ENCODE measurements at regions not wholly inside any gene's neighbourhood (a gene's known extent, or its start where the extent isn't known, plus 50 kb on each side); places are given as distances from the start of the nearest gene placed in this dataset.

DNA sequence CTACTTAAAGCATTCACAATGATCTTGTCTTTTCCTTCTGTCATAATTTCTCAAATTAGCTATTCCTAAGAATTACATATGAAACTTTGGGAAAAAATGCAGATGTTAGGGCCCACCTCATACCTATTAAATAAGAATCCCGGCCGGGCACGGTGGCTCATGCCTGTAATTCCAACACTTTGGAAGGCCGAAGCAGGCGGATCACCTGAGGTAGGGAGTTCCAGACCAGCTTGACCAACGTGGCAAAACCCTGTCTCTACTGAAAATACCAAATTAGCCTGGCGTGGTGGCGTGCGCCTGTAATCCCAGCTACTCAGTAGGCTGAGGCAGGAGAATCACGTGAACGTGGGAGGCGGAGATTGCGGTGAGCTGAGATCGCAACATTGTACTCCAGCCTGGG lies 158.4 kb upstream of the TLL1 start:
- no TSS peak for BruUV-seq (replicated peaks)
- CTCF ChIA-PET, result no interaction called here

DNA sequence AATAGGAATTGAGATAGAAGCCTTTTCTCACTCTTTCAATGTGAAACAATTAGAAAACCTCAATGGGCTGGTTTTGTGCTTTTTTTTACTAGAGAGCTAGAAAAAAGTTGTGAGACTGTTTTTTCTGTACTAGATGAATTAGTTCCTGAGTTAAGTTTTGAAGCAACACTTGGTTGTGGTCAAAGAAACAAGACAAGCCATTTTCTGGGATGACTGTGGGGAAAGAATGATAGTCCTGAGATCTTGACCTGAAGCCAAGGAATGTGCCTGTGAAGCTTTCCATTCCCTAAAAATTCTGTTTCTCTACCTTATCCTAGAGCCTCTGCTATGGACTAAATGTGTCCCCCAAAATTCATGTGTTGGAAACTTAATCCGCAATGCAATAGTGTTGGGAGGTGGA lies 157.8 kb upstream of the TLL1 start:
- Histone ChIP-seq H3K4me2 (ENCODE audit: low read length) (no peak overlapping the region), H3K36me3 (ENCODE audit: control insufficient read depth in 1 of 2, insufficient read depth in 2 of 2, low read length in 2 of 2) (no peaks in the 10 kb centered on the region), H3K79me2 (ENCODE audit: insufficient read depth, low read length) (no peaks in the 10 kb centered on the region), H3K4me3 (replicated peaks in 1 of 2; ENCODE audit: low read depth in 1 of 2, low read length in 2 of 2) (no peak overlapping the region), H3K4me1 (ENCODE audit: control insufficient read depth in 1 of 2, insufficient read depth in 2 of 2, low read length in 2 of 2) (peaks cover under 1 to 3% of the 10 kb centered on the region in 2 experiments; a peak in 2 of 4 replicates), H3K9me3 (ENCODE audit: control insufficient read depth in 1 of 2, insufficient read depth in 1 of 2, low read depth in 1 of 2, low read length in 2 of 2) (no peaks in the 10 kb centered on the region), H4K20me1 (ENCODE audit: insufficient read depth) (no peaks in the 10 kb centered on the region), H3K9ac (ENCODE audit: low read length) (no peak overlapping the region), H3K9me2 (ENCODE audit: insufficient read depth) (0 out of 2 replicates have a peak, but pooled peaks cover 8% of the 10 kb centered on the region), H3K27me3 (ENCODE audit: insufficient read depth, low read length) (no peaks in the 10 kb centered on the region), H2AFZ (ENCODE audit: low read depth, low read length, poor library complexity, severe bottlenecking) (no peak overlapping the region), H3K27ac (ENCODE audit: low read depth, low read length) (no peak overlapping the region)
- intact Hi-C loops (cut with micrococcal nuclease), result no loop called here
- ATAC-seq, result no peak
- no peak for DNase-seq (ENCODE audit: low read depth, low spot score)
- ChIA-PET POLR2A (no interaction called here), RAD21 (ENCODE audit: low non-redundant PET in 1 of 2, low total read pairs in 2 of 2, uncharacterized antibody in 2 of 2, unreplicated experiment in 2 of 2) (no interaction called here), CTCF (no interaction called here)
- no TSS peak for BruUV-seq (replicated peaks)
- no peak for TF ChIP-seq SRF (IDR thresholded peaks at IDR 0.05; ENCODE audit: low read depth)
- no peak for TF ChIP-seq ELF1 (IDR thresholded peaks at IDR 0.05; ENCODE audit: borderline replicate concordance, low read depth)
- no peak for TF ChIP-seq TCF7L2 (IDR thresholded peaks at IDR 0.05; ENCODE audit: borderline replicate concordance, extremely low read depth, insufficient read depth, insufficient read length)
- no peak for TF ChIP-seq ZFX (IDR thresholded peaks at IDR 0.05)

More for the DNA sequence above, 158.4 kb upstream of the TLL1 start:
- Histone ChIP-seq H3K9me2 (ENCODE audit: insufficient read depth) (0 out of 2 replicates have a peak, but pooled peaks cover 8% of the 10 kb centered on the region), H3K4me1 (ENCODE audit: control insufficient read depth in 1 of 2, insufficient read depth in 2 of 2, low read length in 2 of 2) (peaks cover 4 to 8% of the 10 kb centered on the region in 2 experiments; a peak in 2 of 4 replicates), H3K27ac (ENCODE audit: low read depth, low read length) (no peak overlapping the region), H3K9me3 (ENCODE audit: control insufficient read depth in 1 of 2, insufficient read depth in 1 of 2, low read depth in 1 of 2, low read length in 2 of 2) (no peaks in the 10 kb centered on the region), H3K4me3 (replicated peaks in 1 of 2; ENCODE audit: low read depth in 1 of 2, low read length in 2 of 2) (no peak overlapping the region), H3K4me2 (ENCODE audit: low read length) (no peak overlapping the region), H2AFZ (ENCODE audit: low read depth, low read length, poor library complexity, severe bottlenecking) (no peak overlapping the region), H4K20me1 (ENCODE audit: insufficient read depth) (no peaks in the 10 kb centered on the region), H3K36me3 (ENCODE audit: control insufficient read depth in 1 of 2, insufficient read depth in 2 of 2, low read length in 2 of 2) (no peaks in the 10 kb centered on the region), H3K9ac (ENCODE audit: low read length) (no peak overlapping the region), H3K27me3 (ENCODE audit: insufficient read depth, low read length) (no peaks in the 10 kb centered on the region), H3K79me2 (ENCODE audit: insufficient read depth, low read length) (no peaks in the 10 kb centered on the region)
- POLR2A ChIA-PET, result no interaction called here
- no peak for TF ChIP-seq EZH2 (IDR thresholded peaks at IDR 0.05)
- TF ChIP-seq ZBTB33 (IDR thresholded peaks at IDR 0.05; ENCODE audit: extremely low read depth, insufficient replicate concordance, low read length), result no peak
- DNase-seq (ENCODE audit: low read depth, low spot score) (no peak), ATAC-seq (no peak)
- RAD21 ChIA-PET (ENCODE audit: low non-redundant PET in 1 of 2, low total read pairs in 2 of 2, uncharacterized antibody in 2 of 2, unreplicated experiment in 2 of 2), result no interaction called here
- intact Hi-C loops (cut with micrococcal nuclease), result no loop called here
